ENCODE measurements at regions not wholly inside any gene's neighbourhood (a gene's known extent, or its start where the extent isn't known, plus 50 kb on each side); places are given as distances from the start of the nearest gene placed in this dataset.
"Not testable (repeated sequence)": the region's sequence is repeated elsewhere in the genome, so short reads cannot be mapped to it uniquely, and the experiment has no call there.

- no peaks in the 10 kb centered on the region for H3K36me3 ChIP-seq
- no peaks in the 10 kb centered on the region for H3K4me1 ChIP-seq
- no peak overlapping the region for H3K27ac ChIP-seq
- intact Hi-C loops (cut with DNase I): no loop called here
- no peaks in the 10 kb centered on the region for H3K27me3 ChIP-seq
- H3K9me3 ChIP-seq: no peaks in the 10 kb centered on the region
- TF ChIP-seq CTCF (IDR thresholded peaks at IDR 0.05): no peak
- H3K4me3 ChIP-seq: no peak overlapping the region
- no peak for ATAC-seq
- no peak for DNase-seq
These were observed 126.7 kb upstream of the MRI1 start for GRCh38 chr19:13637664-13638063.

- intact Hi-C loops (cut with DNase I): no loop called here
- H3K9me3 ChIP-seq: no peaks in the 10 kb centered on the region
- ATAC-seq (no peak), DNase-seq (no peak)
- H3K36me3 ChIP-seq: no peaks in the 10 kb centered on the region
- no peaks in the 10 kb centered on the region for H3K27me3 ChIP-seq
- TF ChIP-seq CTCF (IDR thresholded peaks at IDR 0.05): no peak
- no peak overlapping the region for H3K4me3 ChIP-seq
- H3K4me1 ChIP-seq: no peaks in the 10 kb centered on the region
- no peak overlapping the region for H3K27ac ChIP-seq
These were observed 128.4 kb upstream of the CACNA1A start for GRCh38 chr19:13634658-13635057.

GRCh38 chr19:13633522-13633922 lies 127.2 kb upstream of the CACNA1A start:
- no peak overlapping the region for H3K27ac ChIP-seq
- intact Hi-C loops (cut with DNase I): no loop called here
- no peaks in the 10 kb centered on the region for H3K4me1 ChIP-seq
- no peak for ATAC-seq
- DNase-seq: no peak
- no peaks in the 10 kb centered on the region for H3K36me3 ChIP-seq
- no peak for TF ChIP-seq CTCF (IDR thresholded peaks at IDR 0.05)
- H3K9me3 ChIP-seq: no peaks in the 10 kb centered on the region
- peaks cover 0 to 8% of the 10 kb centered on the region in 2 donors for H3K27me3 ChIP-seq
- no peak overlapping the region for H3K4me3 ChIP-seq

GRCh38 chr19:13633109-13633508 lies 126.8 kb upstream of the CACNA1A start:
- H3K27ac ChIP-seq: no peak overlapping the region
- TF ChIP-seq CTCF (IDR thresholded peaks at IDR 0.05): no peak
- no peak for ATAC-seq
- no peaks in the 10 kb centered on the region for H3K4me1 ChIP-seq
- no peak overlapping the region for H3K4me3 ChIP-seq
- intact Hi-C loops (cut with DNase I): no loop called here
- H3K9me3 ChIP-seq: no peaks in the 10 kb centered on the region
- no peaks in the 10 kb centered on the region for H3K36me3 ChIP-seq
- peaks cover 0 to 11% of the 10 kb centered on the region in 2 donors for H3K27me3 ChIP-seq
- DNase-seq: peak in 2 of 4 donors; percentile 9 to 30

GRCh38 chr19:13632164-13632563 lies 125.9 kb upstream of the CACNA1A start:
- intact Hi-C loops (cut with DNase I); ATAC-seq; H3K9me3 ChIP-seq: not testable (repeated sequence)

GRCh38 chr19:13629687-13630357 lies 123.5 kb upstream of the CACNA1A start:
- ATAC-seq (no peak), DNase-seq (no peak)
- TF ChIP-seq CTCF (IDR thresholded peaks at IDR 0.05): no peak
- H3K36me3 ChIP-seq: no peaks in the 10 kb centered on the region
- no peak overlapping the region for H3K4me3 ChIP-seq
- H3K9me3 ChIP-seq: no peaks in the 10 kb centered on the region
- H3K4me1 ChIP-seq: no peaks in the 10 kb centered on the region
- H3K27me3 ChIP-seq: peaks cover under 1 to 35% of the 10 kb centered on the region in 2 donors
- intact Hi-C loops (cut with DNase I): no loop called here
- H3K27ac ChIP-seq: no peak overlapping the region

More at GRCh38 chr19:13632164-13632563, 125.9 kb upstream of the CACNA1A start:
- H3K4me1 ChIP-seq, DNase-seq, H3K36me3 ChIP-seq, H3K4me3 ChIP-seq, H3K27ac ChIP-seq: not testable (repeated sequence)
- peaks cover 0 to 16% of the 10 kb centered on the region in 2 donors for H3K27me3 ChIP-seq

Measured in left lung (tissue), 4 donors.